ENCODE measurements at regions not wholly inside any gene's neighbourhood (a gene's known extent, or its start where the extent isn't known, plus 50 kb on each side); places are given as distances from the start of the nearest gene placed in this dataset.

DNA sequence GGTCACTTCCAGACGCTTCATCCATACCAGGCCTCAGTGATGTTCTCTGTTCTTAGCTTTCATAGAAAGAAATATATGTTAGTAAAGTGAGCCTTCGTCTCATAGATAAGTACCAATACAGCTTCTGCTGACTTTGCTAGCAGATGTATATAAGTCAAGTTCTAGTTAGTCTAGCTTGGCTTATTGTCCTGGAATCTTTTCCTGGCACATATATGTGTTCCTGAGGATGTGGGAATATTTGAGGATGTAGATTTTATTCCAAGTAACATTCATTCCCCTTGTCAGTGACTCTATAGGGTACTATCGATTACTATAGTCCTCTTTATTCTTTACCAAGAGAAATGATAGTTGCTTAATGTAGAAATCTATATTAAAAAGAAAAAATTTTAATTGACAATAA, 135.2 kb upstream of the FAM9C start:
- TF ChIP-seq, protein P1, sequence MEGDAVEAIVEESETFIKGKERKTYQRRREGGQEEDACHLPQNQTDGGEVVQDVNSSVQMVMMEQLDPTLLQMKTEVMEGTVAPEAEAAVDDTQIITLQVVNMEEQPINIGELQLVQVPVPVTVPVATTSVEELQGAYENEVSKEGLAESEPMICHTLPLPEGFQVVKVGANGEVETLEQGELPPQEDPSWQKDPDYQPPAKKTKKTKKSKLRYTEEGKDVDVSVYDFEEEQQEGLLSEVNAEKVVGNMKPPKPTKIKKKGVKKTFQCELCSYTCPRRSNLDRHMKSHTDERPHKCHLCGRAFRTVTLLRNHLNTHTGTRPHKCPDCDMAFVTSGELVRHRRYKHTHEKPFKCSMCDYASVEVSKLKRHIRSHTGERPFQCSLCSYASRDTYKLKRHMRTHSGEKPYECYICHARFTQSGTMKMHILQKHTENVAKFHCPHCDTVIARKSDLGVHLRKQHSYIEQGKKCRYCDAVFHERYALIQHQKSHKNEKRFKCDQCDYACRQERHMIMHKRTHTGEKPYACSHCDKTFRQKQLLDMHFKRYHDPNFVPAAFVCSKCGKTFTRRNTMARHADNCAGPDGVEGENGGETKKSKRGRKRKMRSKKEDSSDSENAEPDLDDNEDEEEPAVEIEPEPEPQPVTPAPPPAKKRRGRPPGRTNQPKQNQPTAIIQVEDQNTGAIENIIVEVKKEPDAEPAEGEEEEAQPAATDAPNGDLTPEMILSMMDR (IDR thresholded peaks at IDR 0.05; ENCODE audit: insufficient read depth, missing control alignments): no peak
- FAIRE-seq (no peak), DNase-seq (ENCODE audit: insufficient read length, low spot score) (no peak)

DNA sequence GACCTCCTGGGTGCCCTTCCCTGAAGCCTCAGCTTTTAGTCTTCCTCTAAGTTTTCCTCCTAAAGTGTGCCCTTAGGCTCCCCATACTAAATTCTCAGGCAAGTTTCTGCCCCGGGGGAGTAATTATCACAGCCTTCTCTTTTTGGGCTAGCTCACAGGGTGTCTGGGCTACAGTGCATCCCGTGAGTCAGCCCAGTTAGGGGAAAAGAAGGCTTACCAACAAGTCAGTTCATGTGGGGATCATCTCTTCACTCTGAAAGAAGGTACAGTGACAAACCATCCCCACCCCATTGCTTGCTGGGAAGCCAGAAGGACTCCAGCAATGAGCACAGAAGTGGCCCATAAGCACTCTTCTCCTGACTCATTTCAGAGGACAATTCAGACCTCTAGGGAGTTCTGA, 134.7 kb upstream of the FAM9C start:
- DNase-seq (ENCODE audit: insufficient read length, low spot score) (no peak), FAIRE-seq (no peak)
- TF ChIP-seq, protein P1 (IDR thresholded peaks at IDR 0.05; ENCODE audit: insufficient read depth, missing control alignments): no peak

DNA sequence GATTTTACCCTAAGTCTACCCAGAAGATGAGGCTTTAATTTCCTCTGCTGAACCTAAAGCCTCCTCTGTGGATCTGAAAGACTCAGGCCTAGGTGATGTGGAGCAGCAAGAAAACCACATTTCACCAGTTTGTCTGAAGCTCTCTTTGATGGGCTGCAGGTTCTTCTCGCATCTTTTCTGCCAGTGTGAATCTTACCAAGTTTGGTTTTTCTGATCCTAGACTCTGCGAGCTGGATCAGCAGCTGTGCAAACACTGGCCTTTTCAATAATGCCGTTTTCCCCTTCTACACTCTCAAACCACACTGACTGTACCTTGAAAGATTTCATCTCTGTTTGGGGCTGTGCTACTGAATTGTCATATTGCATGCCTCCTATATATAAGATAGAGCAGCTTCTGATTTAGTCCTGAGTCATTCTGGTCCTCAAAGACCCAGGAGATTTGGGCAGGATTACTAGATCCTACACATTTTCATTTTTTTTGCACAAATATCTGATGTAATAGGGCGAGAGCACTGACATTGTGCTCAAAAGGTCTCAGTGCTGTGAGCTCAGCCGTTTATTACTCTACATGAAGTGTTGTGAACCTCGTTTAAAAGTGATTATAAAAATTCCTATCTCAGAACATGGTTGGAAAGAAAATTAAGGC, 133.6 kb upstream of the FAM9C start:
- TF ChIP-seq, protein P1 (IDR thresholded peaks at IDR 0.05; ENCODE audit: insufficient read depth, missing control alignments): no peak
- no peak for FAIRE-seq

DNA sequence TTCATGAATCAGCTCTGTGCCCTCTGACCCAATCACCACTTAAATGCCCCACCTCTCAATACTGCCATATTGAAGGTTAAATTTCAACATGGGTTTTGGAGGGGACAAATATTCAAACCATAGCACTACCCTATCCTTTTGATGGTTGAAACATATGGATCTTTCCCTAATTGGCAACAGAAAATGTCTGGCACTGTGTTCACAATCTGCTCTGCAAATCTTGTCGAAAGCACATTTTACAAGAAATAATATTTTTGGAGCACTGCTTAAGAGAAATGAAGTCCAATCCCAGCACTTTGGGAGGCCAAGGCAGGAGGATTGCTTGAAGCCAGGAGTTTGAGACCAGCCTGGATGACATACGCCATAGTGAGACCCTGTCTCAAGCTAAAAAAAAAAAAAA, 130.6 kb upstream of the FAM9C start:
- FAIRE-seq: no peak
- no peak for DNase-seq (ENCODE audit: insufficient read length, low spot score)
- TF ChIP-seq, protein P1 (IDR thresholded peaks at IDR 0.05; ENCODE audit: insufficient read depth, missing control alignments): no peak

More for the DNA sequence above, 133.6 kb upstream of the FAM9C start:
- DNase-seq (ENCODE audit: insufficient read length, low spot score): no peak

DNA sequence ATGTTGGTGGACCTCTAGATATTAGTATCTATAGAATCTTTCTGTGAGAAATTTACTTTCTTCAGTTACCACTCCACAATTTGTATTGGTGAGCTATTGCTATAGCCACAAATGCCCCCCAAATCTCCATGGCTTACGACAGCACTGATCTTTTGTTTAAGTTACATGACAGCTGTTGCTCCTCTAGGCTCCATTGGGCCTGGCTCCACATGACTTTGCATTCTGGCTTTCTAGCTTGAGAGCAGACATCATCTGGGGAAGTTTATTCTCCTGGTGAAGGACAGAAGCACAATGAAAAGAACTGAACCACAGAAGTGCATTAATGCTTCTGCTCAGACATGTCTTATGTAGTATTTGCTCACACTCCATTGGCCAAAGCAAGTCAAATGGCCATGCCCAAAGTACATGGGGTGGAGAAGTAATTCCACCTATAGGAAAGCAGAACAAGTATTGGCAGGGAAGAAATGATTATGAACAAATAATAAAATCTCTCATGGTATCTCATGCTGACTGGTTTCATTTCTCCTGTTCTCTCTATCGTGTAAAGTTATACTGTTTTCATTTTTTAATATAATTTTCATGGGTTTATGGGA, 126.6 kb upstream of the FAM9C start:
- FAIRE-seq (no peak), DNase-seq (ENCODE audit: insufficient read length, low spot score) (no peak)
- TF ChIP-seq, protein P1 (IDR thresholded peaks at IDR 0.05; ENCODE audit: insufficient read depth, missing control alignments): no peak

DNA sequence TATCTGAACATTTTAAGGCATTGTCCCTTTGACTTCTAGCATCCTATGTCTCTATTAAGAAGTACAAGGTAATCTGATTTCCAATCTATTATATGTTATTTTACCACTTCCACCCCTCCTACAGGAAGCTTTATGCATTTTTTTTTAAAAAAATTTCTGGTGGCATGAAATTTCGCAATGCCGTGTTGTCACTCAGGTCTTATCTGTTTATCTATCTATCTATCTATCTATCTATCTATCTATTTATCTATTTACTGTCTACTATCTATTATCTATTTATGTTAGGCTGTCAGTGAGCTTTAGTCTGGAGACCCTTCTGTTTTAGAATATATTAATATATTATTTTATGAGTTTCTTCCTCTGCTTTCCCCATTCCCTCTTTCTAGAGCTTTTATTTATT, 125.3 kb upstream of the FAM9C start:
- FAIRE-seq (no peak), DNase-seq (ENCODE audit: insufficient read length, low spot score) (no peak)
- TF ChIP-seq, protein P1 (IDR thresholded peaks at IDR 0.05; ENCODE audit: insufficient read depth, missing control alignments): no peak

DNA sequence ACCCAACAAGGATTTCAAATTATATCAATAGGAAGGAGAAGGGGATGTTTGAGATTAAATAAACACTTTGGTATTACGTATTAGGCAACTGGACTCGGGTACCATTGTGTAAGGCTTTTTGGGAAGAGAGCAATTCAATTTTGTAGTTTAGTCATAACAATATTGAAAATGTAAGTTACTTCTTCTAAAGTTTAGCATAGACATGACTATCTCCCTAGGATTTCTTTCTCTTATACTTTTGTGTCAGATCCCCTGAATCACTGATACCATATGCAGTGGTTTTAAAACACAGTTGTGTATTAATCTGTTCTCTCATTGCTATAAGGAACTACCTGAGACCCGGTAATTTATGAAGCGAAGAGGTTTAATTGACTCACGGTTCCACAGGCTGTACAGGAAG, 123.8 kb upstream of the FAM9C start:
- FAIRE-seq (no peak), DNase-seq (ENCODE audit: insufficient read length, low spot score) (no peak)
- TF ChIP-seq, protein P1 (IDR thresholded peaks at IDR 0.05; ENCODE audit: insufficient read depth, missing control alignments): no peak
